CD8-positive, alpha-beta memory T cell (primary cell): ENCODE measurements at regions not wholly inside any gene's neighbourhood (a gene's known extent, or its start where the extent isn't known, plus 50 kb on each side); places are given as distances from the start of the nearest gene placed in this dataset.

ENCODE experiments used
- CTCF ChIA-PET: fragments of 350-600 bp; sonication (Branson Sonifier 250); formaldehyde crosslinking; loops from one replicate; lab custom pipeline; 2021; ENCODE audit warnings: antibody characterized with exemption; lab: Charles Lee
- POLR2A ChIA-PET: fragments of 350-600 bp; sonication (Branson Sonifier 250); formaldehyde crosslinking; loops from one replicate; lab custom pipeline; 2021; ENCODE audit warnings: antibody characterized with exemption; lab: Charles Lee
- DNase-seq, 5 donors: peaks; one replicate each; pipeline versions ENCODE4 v3.0.0 to v3.0.0-alpha.2; 2020 to 2022; ENCODE audit warnings: mixed read lengths in 1 of 5
- H3K27ac ChIP-seq: one replicate; pipeline ENCODE4 v1.7.0; 2013; ENCODE audit warnings: low read depth, mild to moderate bottlenecking, low read length, moderate library complexity
- H3K27me3 ChIP-seq: 2 replicates; pipeline ENCODE4 v1.7.0; 2013; ENCODE audit warnings: low read length, mild to moderate bottlenecking; ENCODE audit not compliant: insufficient read depth, poor library complexity, severe bottlenecking
- H3K36me3 ChIP-seq: 2 replicates; pipeline ENCODE4 v1.7.0; 2013; ENCODE audit warnings: mild to moderate bottlenecking, low read length, moderate library complexity; ENCODE audit not compliant: insufficient read depth
- H3K4me1 ChIP-seq: 2 replicates; pipeline ENCODE4 v1.7.0; 2013; ENCODE audit warnings: mild to moderate bottlenecking, low read length, moderate library complexity; ENCODE audit not compliant: insufficient read depth
- H3K4me3 ChIP-seq: 2 replicates; pipeline ENCODE4 v1.7.0; 2013; ENCODE audit warnings: mild to moderate bottlenecking, low read length
- H3K9me3 ChIP-seq: 2 replicates; pipeline ENCODE4 v1.7.0; 2013; ENCODE audit warnings: mild to moderate bottlenecking, low read length
- H3K27ac Mint-ChIP-seq, 8 donors: one replicate each; pipeline ENCODE4 v1.8.0; 2020 to 2021; ENCODE audit warnings: mixed read lengths in 8 of 8, mild to moderate bottlenecking in 6 of 8, inconsistent platforms in 3 of 8, moderate library complexity in 3 of 8
- H3K27me3 Mint-ChIP-seq, 2 donors: one replicate each; pipeline ENCODE4 v1.8.0; 2020 to 2021; ENCODE audit warnings: mixed read lengths in 2 of 2, mild to moderate bottlenecking in 1 of 2, moderate library complexity in 1 of 2
- H3K36me3 Mint-ChIP-seq, 3 donors: one replicate each; pipeline ENCODE4 v1.8.0; 2020 to 2021; ENCODE audit warnings: mixed read lengths in 3 of 3, inconsistent platforms in 1 of 3, mild to moderate bottlenecking in 1 of 3
- H3K4me1 Mint-ChIP-seq, 3 donors: one replicate each; pipeline ENCODE4 v1.8.0; 2020 to 2021; ENCODE audit warnings: mixed read lengths in 3 of 3, inconsistent platforms in 1 of 3, mild to moderate bottlenecking in 1 of 3
- H3K4me3 Mint-ChIP-seq, 7 donors: one replicate each; pipeline ENCODE4 v1.8.0; 2020 to 2021; ENCODE audit warnings: mixed read lengths in 7 of 7, mild to moderate bottlenecking in 6 of 7, moderate library complexity in 4 of 7, inconsistent platforms in 2 of 7
- H3K9me3 Mint-ChIP-seq, 5 donors: one replicate each; pipeline ENCODE4 v1.8.0; 2020 to 2022; ENCODE audit warnings: mixed read lengths in 5 of 5, mild to moderate bottlenecking in 3 of 5, moderate library complexity in 2 of 5, inconsistent platforms in 1 of 5

DNA sequence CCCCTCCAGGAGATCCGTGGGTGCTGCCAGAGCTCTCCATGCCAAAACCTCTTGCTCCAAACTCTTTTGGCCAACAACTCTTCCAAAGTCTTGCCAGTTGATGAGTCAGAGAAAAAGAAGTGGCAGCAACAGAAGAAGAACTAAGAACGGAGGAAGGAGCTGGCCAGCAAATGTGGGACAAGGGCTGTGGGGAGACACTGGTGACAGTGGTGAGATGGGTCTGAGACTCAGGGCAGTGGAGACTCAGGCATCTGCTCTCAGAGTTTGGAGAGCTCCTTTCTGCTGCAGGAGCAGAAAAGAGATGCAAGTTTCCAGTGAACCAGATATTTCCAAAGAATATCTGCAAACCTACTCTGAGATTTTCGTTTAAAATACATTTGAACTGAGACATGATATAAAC lies 92.3 kb upstream of the SEMA6A start:
- Histone ChIP-seq H3K4me1 (no peaks in the 10 kb centered on the region), H3K9me3 (no peaks in the 10 kb centered on the region), H3K27me3 (no peaks in the 10 kb centered on the region), H3K4me3 (no peak overlapping the region), H3K36me3 (no peaks in the 10 kb centered on the region), H3K27ac (no peak overlapping the region)
- Mint-ChIP-seq H3K4me1 (no peaks in the 10 kb centered on the region), H3K36me3 (no peaks in the 10 kb centered on the region), H3K27me3 (peaks cover 5 to 7% of the 10 kb centered on the region in 2 donors), H3K9me3 (peaks cover 0 to 6% (median 4%) of the 10 kb centered on the region in 5 donors), H3K27ac (no peak overlapping the region), H3K4me3 (no peak overlapping the region)
- ChIA-PET CTCF (no interaction called here), POLR2A (no interaction called here)
- DNase-seq = no peak

GRCh38 chr5:116664988-116665387 lies 90.4 kb upstream of the SEMA6A start:
- Histone ChIP-seq H3K4me1 (no peaks in the 10 kb centered on the region), H3K27ac (no peak overlapping the region), H3K36me3 (no peaks in the 10 kb centered on the region), H3K27me3 (no peaks in the 10 kb centered on the region), H3K9me3 (no peaks in the 10 kb centered on the region), H3K4me3 (no peak overlapping the region)
- ChIA-PET POLR2A (no interaction called here), CTCF (no interaction called here)
- no peaks in the 10 kb centered on the region for H3K4me1 Mint-ChIP-seq
- H3K4me3 Mint-ChIP-seq = no peak overlapping the region
- DNase-seq = no peak
- no peaks in the 10 kb centered on the region for H3K36me3 Mint-ChIP-seq
- H3K9me3 Mint-ChIP-seq = peaks cover 0 to 6% (median 4%) of the 10 kb centered on the region in 5 donors
- H3K27ac Mint-ChIP-seq = no peak overlapping the region
- H3K27me3 Mint-ChIP-seq = peaks cover 0 to 10% of the 10 kb centered on the region in 2 donors

GRCh38 chr5:116663081-116663480 lies 88.5 kb upstream of the SEMA6A start:
- H3K9me3 Mint-ChIP-seq = peaks cover 0 to 6% (median 4%) of the 10 kb centered on the region in 5 donors
- H3K36me3 Mint-ChIP-seq = peaks cover 0 to 1% (median 0%) of the 10 kb centered on the region in 3 donors
- Histone ChIP-seq H3K9me3 (no peaks in the 10 kb centered on the region), H3K4me3 (no peak overlapping the region), H3K27ac (no peak overlapping the region), H3K27me3 (no peaks in the 10 kb centered on the region), H3K36me3 (no peaks in the 10 kb centered on the region), H3K4me1 (no peaks in the 10 kb centered on the region)
- no peak overlapping the region for H3K4me3 Mint-ChIP-seq
- no peak overlapping the region for H3K27ac Mint-ChIP-seq
- peaks cover 0 to 10% of the 10 kb centered on the region in 2 donors for H3K27me3 Mint-ChIP-seq
- H3K4me1 Mint-ChIP-seq = no peaks in the 10 kb centered on the region
- ChIA-PET POLR2A (no interaction called here), CTCF (no interaction called here)
- no peak for DNase-seq

DNA sequence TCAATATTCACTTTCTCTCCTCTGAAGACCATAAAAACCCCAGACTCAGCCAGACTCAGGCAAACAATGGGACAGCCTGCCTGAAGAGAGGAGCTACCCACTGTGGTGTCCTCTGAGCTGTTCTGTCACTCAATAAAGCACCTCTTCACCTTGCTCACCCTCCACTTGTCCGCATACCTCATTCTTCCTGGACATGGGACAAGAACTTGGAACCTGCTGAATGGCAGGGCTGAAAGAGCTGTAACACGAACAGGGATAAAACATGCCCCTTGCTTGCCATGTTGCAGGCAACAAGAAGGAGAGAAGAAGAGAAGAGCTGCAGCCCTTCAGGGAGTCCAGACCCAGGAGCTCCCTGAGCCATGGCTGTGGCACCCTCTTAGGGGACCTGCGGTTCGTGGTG lies 86.8 kb upstream of the SEMA6A start:
- POLR2A ChIA-PET = no interaction called here
- no peaks in the 10 kb centered on the region for H3K27me3 ChIP-seq
- H3K9me3 Mint-ChIP-seq = peaks cover 0 to 6% (median 4%) of the 10 kb centered on the region in 5 donors

DNA sequence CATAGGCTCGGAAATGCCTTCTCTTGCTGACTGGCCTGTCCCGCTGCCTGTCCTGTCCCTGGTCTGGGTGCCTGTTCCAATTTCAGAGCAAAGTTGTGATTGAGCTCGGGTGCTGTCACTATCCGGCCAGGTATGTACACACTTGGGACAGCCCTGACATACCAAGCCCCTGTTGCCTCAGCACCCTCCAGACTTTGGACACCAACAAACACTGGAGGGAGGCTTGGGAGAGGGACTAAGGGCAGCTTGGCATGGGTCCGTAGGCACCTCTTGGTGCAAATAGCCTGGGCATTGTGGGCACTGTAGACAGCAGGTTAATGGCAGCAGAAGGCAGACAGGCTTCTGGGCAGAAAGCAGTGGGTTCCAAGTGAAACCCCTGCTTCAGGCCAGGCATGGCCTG lies 86.3 kb upstream of the SEMA6A start:
- no peaks in the 10 kb centered on the region for H3K27me3 ChIP-seq
- Mint-ChIP-seq H3K36me3 (peaks cover 0 to 1% (median 0%) of the 10 kb centered on the region in 3 donors), H3K4me1 (no peaks in the 10 kb centered on the region), H3K4me3 (no peak overlapping the region), H3K27me3 (peaks cover 4 to 6% of the 10 kb centered on the region in 2 donors), H3K9me3 (peaks cover 0 to 5% (median 4%) of the 10 kb centered on the region in 5 donors), H3K27ac (no peak overlapping the region)
- H3K27ac ChIP-seq = no peak overlapping the region
- ChIA-PET CTCF (no interaction called here), POLR2A (no interaction called here)
- H3K36me3 ChIP-seq = no peaks in the 10 kb centered on the region
- H3K4me1 ChIP-seq = no peaks in the 10 kb centered on the region
- H3K4me3 ChIP-seq = no peak overlapping the region
- no peaks in the 10 kb centered on the region for H3K9me3 ChIP-seq
- no peak for DNase-seq

More for the DNA sequence above, 86.8 kb upstream of the SEMA6A start:
- H3K27me3 Mint-ChIP-seq = peaks cover 4 to 6% of the 10 kb centered on the region in 2 donors
- no peaks in the 10 kb centered on the region for H3K9me3 ChIP-seq
- peaks cover 0 to 1% (median 0%) of the 10 kb centered on the region in 3 donors for H3K36me3 Mint-ChIP-seq
- CTCF ChIA-PET = no interaction called here
- H3K4me1 Mint-ChIP-seq = no peaks in the 10 kb centered on the region
- H3K4me1 ChIP-seq = no peaks in the 10 kb centered on the region
- H3K27ac ChIP-seq = no peak overlapping the region
- H3K36me3 ChIP-seq = no peaks in the 10 kb centered on the region
- DNase-seq = no peak
- H3K4me3 Mint-ChIP-seq = no peak overlapping the region
- H3K27ac Mint-ChIP-seq = no peak overlapping the region
- no peak overlapping the region for H3K4me3 ChIP-seq

GRCh38 chr5:116658830-116659229 lies 84.2 kb upstream of the SEMA6A start:
- Mint-ChIP-seq H3K4me3 (no peak overlapping the region), H3K27ac (no peak overlapping the region), H3K36me3 (peaks cover 0 to 1% (median 0%) of the 10 kb centered on the region in 3 donors), H3K9me3 (peaks cover 0 to 3% (median 0%) of the 10 kb centered on the region in 5 donors), H3K27me3 (peaks cover 4 to 5% of the 10 kb centered on the region in 2 donors), H3K4me1 (no peaks in the 10 kb centered on the region)
- no peak overlapping the region for H3K4me3 ChIP-seq
- H3K4me1 ChIP-seq = no peaks in the 10 kb centered on the region
- POLR2A ChIA-PET = no interaction called here
- no peaks in the 10 kb centered on the region for H3K36me3 ChIP-seq
- H3K9me3 ChIP-seq = no peaks in the 10 kb centered on the region
- no peaks in the 10 kb centered on the region for H3K27me3 ChIP-seq
- no peak overlapping the region for H3K27ac ChIP-seq
- no peak for DNase-seq
- CTCF ChIA-PET = no interaction called here

DNA sequence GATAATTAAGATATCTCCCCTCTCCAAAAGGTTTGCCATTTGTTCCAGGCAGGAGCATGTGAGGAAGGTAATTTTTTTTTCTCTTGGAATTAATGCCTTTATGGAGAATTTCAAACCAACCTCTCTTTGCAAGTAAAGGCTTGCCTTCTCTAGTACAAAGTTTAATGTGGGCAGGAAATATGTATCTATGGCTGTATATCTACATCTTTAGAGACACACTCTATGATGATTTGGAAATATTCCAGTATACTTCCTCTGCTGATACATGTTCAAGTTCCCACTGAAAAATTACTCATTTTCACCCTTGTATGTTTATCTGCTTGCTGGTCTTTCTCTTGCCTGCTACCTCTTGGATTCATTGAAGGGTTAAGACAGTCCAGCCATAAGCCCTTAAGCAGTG lies 83.5 kb upstream of the SEMA6A start:
- H3K4me1 Mint-ChIP-seq = no peaks in the 10 kb centered on the region
- Histone ChIP-seq H3K36me3 (no peaks in the 10 kb centered on the region), H3K9me3 (no peaks in the 10 kb centered on the region), H3K27ac (no peak overlapping the region), H3K4me3 (no peak overlapping the region), H3K27me3 (no peaks in the 10 kb centered on the region), H3K4me1 (no peaks in the 10 kb centered on the region)
- H3K4me3 Mint-ChIP-seq = no peak overlapping the region
- H3K9me3 Mint-ChIP-seq = peaks cover 0 to 3% (median 0%) of the 10 kb centered on the region in 5 donors
- H3K36me3 Mint-ChIP-seq = peaks cover 0 to 1% (median 0%) of the 10 kb centered on the region in 3 donors
- H3K27me3 Mint-ChIP-seq = peaks cover 4 to 5% of the 10 kb centered on the region in 2 donors
- no peak overlapping the region for H3K27ac Mint-ChIP-seq
- no peak for DNase-seq
- ChIA-PET CTCF (no interaction called here), POLR2A (no interaction called here)

DNA sequence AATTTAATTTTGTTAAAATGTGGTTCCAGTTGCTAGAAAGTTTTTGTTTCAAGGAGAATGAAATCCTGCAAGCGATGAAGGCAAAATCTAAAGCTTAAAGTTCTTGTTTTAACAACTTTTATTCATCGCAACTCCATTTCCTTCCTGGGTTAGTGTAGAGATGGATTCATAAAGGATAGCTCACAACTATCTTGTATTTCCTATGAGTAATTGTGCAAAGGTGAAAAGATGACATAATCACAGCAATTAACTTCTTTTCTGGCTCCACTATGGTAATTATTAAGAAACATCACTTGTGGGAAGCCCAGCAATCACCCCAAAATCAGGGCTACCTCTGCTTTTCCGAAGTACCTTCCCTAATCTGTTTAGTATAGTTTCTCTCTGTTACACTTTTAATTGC lies 80.8 kb upstream of the SEMA6A start:
- Histone ChIP-seq H3K4me1 (no peaks in the 10 kb centered on the region), H3K27ac (no peak overlapping the region), H3K4me3 (no peak overlapping the region), H3K9me3 (no peaks in the 10 kb centered on the region), H3K27me3 (no peaks in the 10 kb centered on the region), H3K36me3 (no peaks in the 10 kb centered on the region)
- POLR2A ChIA-PET = no interaction called here
- no peak overlapping the region for H3K27ac Mint-ChIP-seq
- H3K4me3 Mint-ChIP-seq = no peak overlapping the region
- CTCF ChIA-PET = no interaction called here
- peaks cover 0 to 1% (median 0%) of the 10 kb centered on the region in 3 donors for H3K36me3 Mint-ChIP-seq
- H3K27me3 Mint-ChIP-seq = peaks cover 0 to 4% of the 10 kb centered on the region in 2 donors
- no peaks in the 10 kb centered on the region for H3K9me3 Mint-ChIP-seq
- DNase-seq = no peak
- no peaks in the 10 kb centered on the region for H3K4me1 Mint-ChIP-seq
